Brain microvascular endothelial cell (primary cell): ENCODE measurements at regions not wholly inside any gene's neighbourhood (a gene's known extent, or its start where the extent isn't known, plus 50 kb on each side); places are given as distances from the start of the nearest gene placed in this dataset.

ENCODE experiments used
- DNase-seq: peaks from one replicate; pipeline ENCODE4 v3.0.0-alpha.2; 2020
- H3K27ac ChIP-seq: fragments of 250-450 bp; sonication (Bioruptor Pico); 2 replicates; pipeline ENCODE4 v1.5.1; 2020; ENCODE audit warnings: mild to moderate bottlenecking, moderate library complexity
- H3K27me3 ChIP-seq: fragments of 250-450 bp; sonication (Bioruptor Pico); replicated peaks from 2 replicates; pipeline ENCODE4 v1.5.1; 2020; ENCODE audit warnings: mild to moderate bottlenecking
- H3K36me3 ChIP-seq: fragments of 250-450 bp; sonication (Bioruptor Pico); replicated peaks from 2 replicates; pipeline ENCODE4 v1.5.1; 2020; ENCODE audit warnings: mild to moderate bottlenecking
- H3K4me3 ChIP-seq: 2 replicates; pipeline ENCODE4 v1.5.1; 2011; ENCODE audit warnings: low read depth, mild to moderate bottlenecking, control low read depth, low read length, moderate library complexity
- CTCF ChIP-seq: IDR thresholded peaks from 2 replicates; pipeline ENCODE4 v1.5.1; 2011; ENCODE audit warnings: low read depth, mild to moderate bottlenecking, moderate library complexity, low read length, control low read depth, inconsistent platforms; ENCODE audit errors: missing control alignments
- in situ Hi-C: cut with HindIII; loops from 2 replicates; pipeline ENCODE4 v1.10.0; 2017; ENCODE audit warnings: low sequenced_read_pairs, low pct_ligation_motif_present

GRCh38 chr12:23303220-23303619 is 646.2 kb downstream of the SOX5 start:
- DNase-seq = no peak
- TF ChIP-seq CTCF = no peak
- H3K27me3 ChIP-seq = no peaks in the 10 kb centered on the region
- no peak overlapping the region for H3K4me3 ChIP-seq
- no peak overlapping the region for H3K27ac ChIP-seq
- H3K36me3 ChIP-seq = no peaks in the 10 kb centered on the region
- in situ Hi-C loops = no loop called here

DNA sequence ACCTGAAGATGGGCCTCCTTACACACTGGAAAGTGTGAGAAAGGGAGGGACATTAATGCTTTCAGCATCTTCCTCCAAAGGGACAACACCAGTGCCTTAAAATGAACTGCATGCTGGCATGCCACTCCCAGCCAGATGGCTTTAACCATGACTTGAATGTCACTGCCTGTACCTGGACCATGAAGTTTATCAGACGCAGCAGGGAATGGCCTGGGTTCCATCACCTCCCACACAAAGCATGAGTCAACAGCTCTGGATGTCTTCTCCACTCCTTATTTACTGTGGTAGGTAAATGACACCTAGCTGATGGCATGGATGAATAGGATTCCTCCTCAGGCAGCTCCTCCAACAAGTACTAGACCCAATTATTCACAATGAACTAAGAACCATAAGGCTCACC is 645.6 kb downstream of the SOX5 start:
- no peak for DNase-seq
- no peak overlapping the region for H3K4me3 ChIP-seq
- H3K27me3 ChIP-seq = no peaks in the 10 kb centered on the region

GRCh38 chr12:23333938-23334337 is 615.5 kb downstream of the SOX5 start:
- DNase-seq = no peak
- Histone ChIP-seq H3K27ac (no peak overlapping the region), H3K4me3 (no peak overlapping the region), H3K36me3 (no peaks in the 10 kb centered on the region), H3K27me3 (no peaks in the 10 kb centered on the region)
- TF ChIP-seq CTCF = no peak
- in situ Hi-C loops = no loop called here

More for the DNA sequence above, 645.6 kb downstream of the SOX5 start:
- Histone ChIP-seq H3K27ac (no peak overlapping the region), H3K36me3 (no peaks in the 10 kb centered on the region)
- no peak for TF ChIP-seq CTCF
- in situ Hi-C loops = no loop called here

DNA sequence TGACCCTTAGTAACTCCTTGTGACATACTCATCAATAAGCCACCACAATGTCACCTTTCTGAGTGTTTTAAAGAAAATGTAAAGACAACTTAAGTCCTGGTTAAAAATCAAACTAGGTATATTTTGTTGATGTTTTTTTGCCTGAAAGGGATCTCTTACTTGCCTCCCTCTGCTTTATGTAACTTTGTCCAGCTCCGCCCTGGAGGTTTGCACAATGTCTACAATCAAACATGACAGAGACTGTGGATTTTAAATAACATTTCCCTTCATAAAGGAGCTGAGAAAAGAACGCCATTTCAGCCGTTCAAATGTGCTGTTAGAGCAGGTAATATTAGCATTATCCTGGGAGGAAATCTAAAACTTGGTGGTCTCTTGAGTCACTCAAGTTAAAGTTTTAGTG is 613.9 kb downstream of the SOX5 start:
- Histone ChIP-seq H3K4me3 (no peak overlapping the region), H3K27ac (no peak overlapping the region), H3K27me3 (no peaks in the 10 kb centered on the region), H3K36me3 (no peaks in the 10 kb centered on the region)
- no peak for TF ChIP-seq CTCF
- in situ Hi-C loops = no loop called here
- DNase-seq = no peak

DNA sequence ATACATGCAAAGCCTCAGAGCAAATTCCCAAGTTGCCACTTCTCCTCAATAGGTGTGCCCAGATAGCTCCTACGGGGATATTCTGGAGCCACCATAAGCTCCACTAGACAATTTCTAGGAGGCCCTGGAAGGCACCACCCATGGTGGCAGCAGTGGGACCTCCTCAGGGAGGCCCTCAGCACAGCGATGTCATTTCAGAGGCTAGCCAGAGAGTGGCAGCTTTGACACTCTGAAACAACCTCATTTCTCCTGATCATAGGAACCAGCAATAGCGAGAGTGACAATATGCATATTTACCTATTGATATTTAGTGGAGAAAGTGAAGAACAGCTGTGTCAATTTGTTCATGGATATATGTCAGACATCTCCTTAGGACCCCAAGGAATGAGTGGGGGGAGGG is 612.3 kb downstream of the SOX5 start:
- H3K27me3 ChIP-seq = no peaks in the 10 kb centered on the region
- DNase-seq = no peak
- in situ Hi-C loops = no loop called here
- no peak for TF ChIP-seq CTCF
- no peaks in the 10 kb centered on the region for H3K36me3 ChIP-seq
- no peak overlapping the region for H3K27ac ChIP-seq
- H3K4me3 ChIP-seq = no peak overlapping the region

DNA sequence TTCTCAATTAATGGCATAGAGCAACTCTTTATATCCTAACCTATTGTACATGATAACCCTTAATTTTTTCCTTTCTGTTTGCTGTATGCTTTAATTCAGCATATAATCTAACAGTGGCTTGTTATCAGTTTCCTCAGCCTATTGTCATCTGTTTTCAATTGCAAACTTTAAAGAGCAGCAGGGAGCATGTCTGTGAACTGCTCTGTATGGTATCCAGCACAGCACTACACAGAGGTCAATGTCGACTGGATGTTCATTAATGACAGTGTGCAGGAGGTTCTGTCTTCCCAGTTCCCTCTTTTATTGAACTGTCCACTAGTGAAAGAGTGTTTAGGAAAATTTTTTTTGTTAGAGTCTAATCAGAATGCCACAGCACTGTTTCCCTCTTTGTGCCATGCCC is 609.1 kb downstream of the SOX5 start:
- Histone ChIP-seq H3K27ac (no peak overlapping the region), H3K27me3 (no peaks in the 10 kb centered on the region), H3K36me3 (no peaks in the 10 kb centered on the region), H3K4me3 (no peak overlapping the region)
- no peak for DNase-seq
- no peak for TF ChIP-seq CTCF
- in situ Hi-C loops = no loop called here
